ENCODE measurements at regions not wholly inside any gene's neighbourhood (a gene's known extent, or its start where the extent isn't known, plus 50 kb on each side); places are given as distances from the start of the nearest gene placed in this dataset.

GRCh38 chr1:195979646-195980045, 628.6 kb downstream of the KCNT2 start:
- Histone ChIP-seq H3K4me3 (no peak overlapping the region), H3K27ac (no peak overlapping the region)
- no peak for DNase-seq (ENCODE audit: low spot score)
- TF ChIP-seq CTCF (IDR thresholded peaks at IDR 0.05) = no peak

- H3K4me3 ChIP-seq = no peak overlapping the region
- H3K27ac ChIP-seq = no peak overlapping the region
- DNase-seq (ENCODE audit: low spot score) = no peak
- TF ChIP-seq CTCF (IDR thresholded peaks at IDR 0.05) = no peak
Measured at GRCh38 chr1:195973311-195973904, 634.8 kb downstream of the KCNT2 start.

- no peak for DNase-seq (ENCODE audit: low spot score)
- TF ChIP-seq CTCF (IDR thresholded peaks at IDR 0.05) = no peak
- no peak overlapping the region for H3K27ac ChIP-seq
- no peak overlapping the region for H3K4me3 ChIP-seq
Measured at GRCh38 chr1:195971589-195971988, 636.7 kb downstream of the KCNT2 start.

- no peak for TF ChIP-seq CTCF (IDR thresholded peaks at IDR 0.05)
- H3K4me3 ChIP-seq = no peak overlapping the region
- no peak for DNase-seq (ENCODE audit: low spot score)
- H3K27ac ChIP-seq = no peak overlapping the region
Measured at GRCh38 chr1:195970209-195970608, 638.0 kb downstream of the KCNT2 start.

- TF ChIP-seq CTCF (IDR thresholded peaks at IDR 0.05) = no peak
- no peak overlapping the region for H3K4me3 ChIP-seq
- H3K27ac ChIP-seq = no peak overlapping the region
- no peak for DNase-seq (ENCODE audit: low spot score)
Measured at GRCh38 chr1:195965475-195965874, 642.8 kb downstream of the KCNT2 start.

- no peak for DNase-seq (ENCODE audit: low spot score)
- Histone ChIP-seq H3K4me3 (no peak overlapping the region), H3K27ac (no peak overlapping the region)
- no peak for TF ChIP-seq CTCF (IDR thresholded peaks at IDR 0.05)
Measured at GRCh38 chr1:195965036-195965435, 643.2 kb downstream of the KCNT2 start.

GRCh38 chr1:195964516-195964915, 643.7 kb downstream of the KCNT2 start:
- Histone ChIP-seq H3K4me3 (no peak overlapping the region), H3K27ac (no peak overlapping the region)
- no peak for TF ChIP-seq CTCF (IDR thresholded peaks at IDR 0.05)
- no peak for DNase-seq (ENCODE audit: low spot score)
